ENCODE measurements at regions not wholly inside any gene's neighbourhood (a gene's known extent, or its start where the extent isn't known, plus 50 kb on each side); places are given as distances from the start of the nearest gene placed in this dataset.

DNA sequence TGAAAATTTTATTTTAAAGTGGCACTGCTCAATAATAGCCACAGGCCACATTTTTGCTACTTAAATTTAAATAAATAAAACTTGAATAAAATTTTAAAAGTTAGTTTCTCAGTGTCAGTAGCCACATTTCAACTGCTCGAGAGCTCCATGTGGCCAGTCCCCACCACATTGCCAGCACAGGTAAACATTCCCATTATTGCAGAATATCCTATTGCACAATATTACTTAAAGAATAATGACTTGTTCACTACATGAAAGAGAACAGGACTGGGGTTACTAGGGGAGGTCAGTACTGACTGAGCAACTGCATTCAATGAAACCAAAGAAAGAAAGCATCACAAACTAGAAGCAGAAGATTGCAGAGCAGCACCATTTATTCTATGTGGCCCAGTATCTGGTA is 2201.6 kb upstream of the TENM3 start:
- no peak for DNase-seq (ENCODE audit: low read depth)

- no peak for DNase-seq (ENCODE audit: low read depth)
These were observed 2190.6 kb upstream of the TENM3 start for GRCh38 chr4:180052629-180053028.

GRCh38 chr4:180054291-180054690 is 2188.9 kb upstream of the TENM3 start:
- no peak for DNase-seq (ENCODE audit: low read depth)

- DNase-seq (ENCODE audit: low read depth): no peak
These were observed 2185.9 kb upstream of the TENM3 start for GRCh38 chr4:180057299-180057721.

DNA sequence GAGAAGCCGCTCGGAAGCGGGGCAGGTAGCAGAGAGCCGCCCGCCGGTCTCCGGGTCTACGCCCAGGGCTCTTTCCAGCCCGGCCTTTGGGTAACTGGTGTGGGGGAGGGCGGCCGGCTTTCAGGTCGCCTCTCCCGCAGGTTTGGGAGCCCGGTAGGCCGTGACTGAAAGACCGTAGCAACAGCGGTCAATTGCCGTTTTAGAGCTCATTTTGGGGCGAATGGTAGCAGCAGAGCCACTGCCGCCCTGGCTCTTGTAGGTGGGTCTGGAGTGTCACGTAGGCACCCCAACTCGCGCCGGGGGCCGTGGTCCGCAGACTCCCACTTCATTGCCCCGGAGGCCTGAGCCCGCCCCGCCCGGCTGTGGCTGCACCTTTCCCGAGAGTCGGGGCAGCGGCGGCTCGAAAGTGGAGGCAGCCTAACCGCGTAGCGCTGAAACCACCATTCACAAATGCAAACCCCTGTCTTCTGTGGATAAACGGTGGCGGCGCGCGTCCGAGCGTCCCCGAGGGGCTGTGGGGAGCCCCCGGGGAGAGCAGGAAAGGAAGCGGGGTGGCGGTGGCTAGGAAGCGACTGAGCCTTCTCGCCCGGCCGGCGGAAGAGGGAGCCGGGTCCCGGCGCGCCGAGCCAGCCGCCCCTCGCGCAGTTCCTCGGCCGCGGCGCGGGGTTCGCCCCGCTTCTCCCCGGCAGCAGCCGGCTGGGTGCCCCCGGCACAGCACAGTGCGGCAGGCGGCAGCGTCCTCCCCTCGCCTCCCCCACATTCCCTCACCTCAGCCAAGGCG is 2185.1 kb upstream of the TENM3 start:
- no peak for DNase-seq (ENCODE audit: low read depth)

DNA sequence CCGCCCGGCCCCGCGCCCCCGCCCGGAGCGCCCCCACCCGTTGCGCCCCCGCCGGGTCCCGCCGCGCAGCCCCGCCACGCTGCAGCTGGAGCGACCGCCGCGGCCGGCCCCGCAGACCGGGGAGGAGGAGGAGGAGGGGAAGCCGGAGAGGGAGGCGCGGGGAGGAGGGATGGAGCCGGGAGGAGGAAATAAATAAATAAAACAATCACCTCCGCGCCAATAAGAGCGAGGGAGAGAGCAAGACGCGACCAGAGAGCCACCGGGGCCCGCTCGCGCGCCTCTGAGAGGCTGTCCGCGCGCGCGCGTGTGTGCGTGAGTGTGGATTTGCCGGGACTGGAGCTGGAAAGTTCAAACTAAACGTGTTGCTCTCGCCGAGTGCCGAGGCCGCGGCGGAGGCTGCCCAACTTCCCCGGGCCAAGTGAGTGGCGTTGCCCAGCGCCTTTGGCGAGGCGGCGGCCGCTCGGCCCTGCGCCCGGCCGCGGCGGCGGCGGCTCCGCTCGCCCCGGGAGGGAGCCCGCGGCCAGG is 2184.4 kb upstream of the TENM3 start:
- no peak for DNase-seq (ENCODE audit: low read depth)

GRCh38 chr4:180059216-180059881 is 2183.9 kb upstream of the TENM3 start:
- DNase-seq (ENCODE audit: low read depth): no peak

- DNase-seq (ENCODE audit: low read depth): no peak
These were observed 2182.9 kb upstream of the TENM3 start for GRCh38 chr4:180060159-180060889.

- no peak for DNase-seq (ENCODE audit: low read depth)
These were observed 2162.1 kb upstream of the TENM3 start for GRCh38 chr4:180081072-180081471.

DNA sequence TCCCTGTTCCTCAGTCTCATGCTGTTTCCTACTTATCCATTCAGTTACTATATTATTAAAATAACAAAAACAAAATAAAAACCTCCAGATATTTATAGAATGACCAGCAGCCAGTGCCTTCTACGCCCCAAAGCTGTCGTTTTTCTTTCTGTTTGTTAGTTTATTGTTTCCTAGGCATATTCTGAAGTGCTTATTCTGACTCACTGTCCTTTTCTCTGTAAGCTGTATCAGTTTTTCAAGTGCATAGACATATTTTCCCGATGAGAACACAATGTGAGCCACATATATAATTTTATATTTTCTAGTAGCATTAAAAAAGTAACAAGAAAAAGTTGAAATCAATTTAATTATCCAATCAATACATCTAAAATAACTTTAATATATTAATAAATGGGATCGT is 2158.6 kb upstream of the TENM3 start:
- DNase-seq (ENCODE audit: low read depth): no peak

GRCh38 chr4:180086480-180087190 is 2156.6 kb upstream of the TENM3 start:
- DNase-seq (ENCODE audit: low read depth): no peak

DNA sequence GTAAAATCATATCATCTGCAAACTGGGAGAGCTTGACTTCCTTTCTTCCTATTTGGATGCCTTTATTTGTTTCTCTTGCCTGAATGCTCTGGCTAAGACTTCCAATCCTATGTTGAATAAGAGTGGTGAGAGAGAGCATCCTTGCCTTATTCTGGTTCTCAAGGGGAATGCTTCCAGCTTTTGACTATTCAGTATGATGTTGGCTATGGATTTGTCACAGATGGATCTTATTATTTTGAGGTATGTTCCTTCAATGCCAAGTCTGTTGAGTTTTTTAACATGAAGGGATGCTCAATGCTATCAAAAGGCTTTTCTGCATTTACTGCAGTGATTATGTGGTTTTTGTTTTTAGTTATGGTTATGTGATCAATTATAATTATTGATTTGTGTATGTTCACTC is 2144.6 kb upstream of the TENM3 start:
- no peak for DNase-seq (ENCODE audit: low read depth)

GRCh38 chr4:180099957-180100356 is 2143.2 kb upstream of the TENM3 start:
- no peak for DNase-seq (ENCODE audit: low read depth)

DNA sequence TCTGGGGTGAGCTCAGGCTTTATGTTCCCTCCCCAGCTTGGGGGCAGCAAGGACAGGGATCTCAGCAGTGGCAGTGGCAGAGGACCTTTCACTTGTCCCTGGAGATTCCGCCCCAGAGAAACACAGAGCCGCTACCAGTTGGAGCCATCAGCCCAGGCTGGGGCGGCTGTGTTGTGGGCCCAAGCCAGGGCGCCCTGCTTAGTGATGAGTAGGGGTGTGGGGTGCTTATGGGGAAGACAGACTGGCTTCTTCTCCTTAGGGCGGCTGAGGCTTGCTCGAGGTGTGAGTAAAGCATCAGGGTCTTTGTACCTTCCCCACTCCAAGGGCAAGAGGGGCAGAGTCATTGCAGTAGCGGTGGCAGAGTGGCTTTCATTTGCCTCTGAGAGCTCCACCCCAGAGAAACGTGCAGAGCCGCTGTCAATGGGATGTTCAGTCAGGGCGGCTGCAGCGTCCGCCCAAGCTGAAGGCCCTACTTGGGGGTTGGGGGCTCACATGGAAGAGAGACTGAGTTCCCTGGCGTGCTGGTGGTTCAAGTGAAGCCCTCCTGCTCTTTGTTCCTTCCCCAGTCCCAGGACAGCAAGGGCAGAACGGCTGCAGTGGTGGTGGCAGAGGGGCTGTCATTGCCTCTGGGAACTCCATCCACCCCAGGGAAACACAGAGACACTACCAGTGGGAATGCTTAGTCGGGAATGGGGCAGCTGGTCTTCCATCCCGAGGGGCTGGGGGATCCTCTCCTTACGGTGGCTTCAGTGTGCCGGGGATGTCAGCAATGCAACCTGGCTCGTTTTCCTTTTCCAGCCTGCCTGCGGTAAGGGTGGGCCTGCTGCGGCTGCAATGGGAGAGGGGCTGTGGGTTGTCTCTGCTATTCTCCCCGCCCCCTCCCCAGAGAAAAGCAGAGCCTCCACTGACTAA is 2142.5 kb upstream of the TENM3 start:
- DNase-seq (ENCODE audit: low read depth): no peak

DNA sequence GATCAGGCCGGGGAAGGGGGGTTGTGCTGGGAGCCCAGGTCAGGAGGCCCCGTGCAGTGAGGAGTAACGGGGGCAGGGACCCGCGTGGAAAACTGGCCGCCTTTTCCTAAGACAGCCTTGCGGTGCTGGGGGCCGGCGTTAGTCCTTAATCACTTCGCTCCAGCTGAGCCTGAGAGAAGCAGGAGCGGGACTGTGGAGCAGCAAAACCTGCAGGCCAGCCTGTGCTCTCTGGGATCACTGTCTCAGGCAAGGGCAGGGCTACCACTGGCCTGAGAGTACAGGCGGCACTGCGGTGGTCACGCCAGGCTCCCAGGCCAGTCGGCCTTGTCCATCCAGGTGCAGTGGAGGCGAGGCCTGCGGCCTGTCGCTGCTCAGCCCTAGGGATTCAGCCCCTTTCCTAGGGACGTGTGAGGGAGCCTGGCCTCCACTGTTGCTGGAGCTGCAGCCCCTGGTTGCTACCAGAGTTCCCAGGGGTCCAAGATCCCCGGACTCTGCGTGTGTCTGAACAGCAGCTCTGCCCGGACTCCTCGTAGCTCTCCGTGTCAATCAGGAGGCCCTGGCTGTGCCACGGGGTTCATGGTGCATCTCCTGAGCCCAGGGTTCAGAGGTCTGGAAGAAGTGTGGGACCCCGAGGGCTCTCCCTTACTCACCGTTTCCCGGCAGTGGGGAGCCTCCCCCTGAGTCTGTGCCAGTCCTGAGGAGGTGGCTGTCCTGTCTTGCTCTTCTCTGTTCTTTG is 2141.7 kb upstream of the TENM3 start:
- no peak for DNase-seq (ENCODE audit: low read depth)

- DNase-seq (ENCODE audit: low read depth): no peak
These were observed 2139.4 kb upstream of the TENM3 start for GRCh38 chr4:180103794-180104193.

GRCh38 chr4:180105362-180105761 is 2137.8 kb upstream of the TENM3 start:
- no peak for DNase-seq (ENCODE audit: low read depth)

DNA sequence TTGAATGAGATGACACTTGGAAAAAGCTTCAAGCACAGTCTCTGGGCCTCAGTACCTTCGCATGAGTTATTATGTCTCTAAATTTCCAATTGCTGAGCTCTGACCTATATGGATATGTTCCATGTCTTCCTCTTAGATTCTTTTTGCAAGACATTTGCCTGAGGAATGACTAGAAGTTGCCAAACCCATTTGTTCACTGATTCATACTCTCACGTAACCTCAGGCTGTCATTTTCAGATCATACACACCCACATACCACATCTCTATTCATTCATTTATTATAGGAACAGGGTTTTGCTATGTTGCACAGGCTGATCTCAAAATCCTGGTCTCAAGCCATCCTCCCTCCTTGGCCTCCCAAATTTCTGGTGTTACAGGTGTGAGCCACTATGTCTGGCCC is 2137.1 kb upstream of the TENM3 start:
- no peak for DNase-seq (ENCODE audit: low read depth)

GRCh38 chr4:180106997-180107396 is 2136.2 kb upstream of the TENM3 start:
- DNase-seq (ENCODE audit: low read depth): no peak

- no peak for DNase-seq (ENCODE audit: low read depth)
These were observed 2126.4 kb upstream of the TENM3 start for GRCh38 chr4:180116840-180117239.

Measured in HS-27A (cell line).